ENCODE measurements at regions not wholly inside any gene's neighbourhood (a gene's known extent, or its start where the extent isn't known, plus 50 kb on each side); places are given as distances from the start of the nearest gene placed in this dataset.
"Not testable (repeated sequence)": the region's sequence is repeated elsewhere in the genome, so short reads cannot be mapped to it uniquely, and the experiment has no call there.

DNA sequence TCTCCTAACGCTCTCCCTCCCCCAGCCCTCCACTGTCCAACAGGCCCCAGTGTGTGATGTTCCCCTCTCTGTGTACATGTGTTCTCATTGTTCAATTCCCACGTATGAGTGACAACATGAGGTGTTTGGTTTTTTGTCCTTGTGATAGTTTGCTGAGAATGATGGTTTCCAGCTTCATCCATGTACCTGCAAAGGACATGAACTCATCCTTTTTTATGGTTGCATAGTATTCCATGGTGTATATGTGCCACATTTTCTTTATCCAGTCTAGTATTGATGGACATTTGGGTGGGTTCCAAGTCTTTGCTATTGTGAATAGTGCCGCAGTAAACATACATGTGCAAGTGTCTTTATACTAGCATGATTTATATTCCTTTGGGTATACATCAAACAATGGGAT lies 347.4 kb downstream of the MAGEE1 start:
- TF ChIP-seq, protein P1, sequence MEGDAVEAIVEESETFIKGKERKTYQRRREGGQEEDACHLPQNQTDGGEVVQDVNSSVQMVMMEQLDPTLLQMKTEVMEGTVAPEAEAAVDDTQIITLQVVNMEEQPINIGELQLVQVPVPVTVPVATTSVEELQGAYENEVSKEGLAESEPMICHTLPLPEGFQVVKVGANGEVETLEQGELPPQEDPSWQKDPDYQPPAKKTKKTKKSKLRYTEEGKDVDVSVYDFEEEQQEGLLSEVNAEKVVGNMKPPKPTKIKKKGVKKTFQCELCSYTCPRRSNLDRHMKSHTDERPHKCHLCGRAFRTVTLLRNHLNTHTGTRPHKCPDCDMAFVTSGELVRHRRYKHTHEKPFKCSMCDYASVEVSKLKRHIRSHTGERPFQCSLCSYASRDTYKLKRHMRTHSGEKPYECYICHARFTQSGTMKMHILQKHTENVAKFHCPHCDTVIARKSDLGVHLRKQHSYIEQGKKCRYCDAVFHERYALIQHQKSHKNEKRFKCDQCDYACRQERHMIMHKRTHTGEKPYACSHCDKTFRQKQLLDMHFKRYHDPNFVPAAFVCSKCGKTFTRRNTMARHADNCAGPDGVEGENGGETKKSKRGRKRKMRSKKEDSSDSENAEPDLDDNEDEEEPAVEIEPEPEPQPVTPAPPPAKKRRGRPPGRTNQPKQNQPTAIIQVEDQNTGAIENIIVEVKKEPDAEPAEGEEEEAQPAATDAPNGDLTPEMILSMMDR (conservative IDR thresholded peaks at IDR 0.05 in 1 of 2, IDR thresholded peaks at IDR 0.05 in 1 of 2; ENCODE audit: low read depth in 1 of 2, low read length in 2 of 2) = not testable (repeated sequence)
- not testable (repeated sequence) for TF ChIP-seq EZH2 (IDR thresholded peaks at IDR 0.05; ENCODE audit: low read length, missing control alignments)

Measured in fibroblast of lung (primary cell).